ENCODE measurements at regions not wholly inside any gene's neighbourhood (a gene's known extent, or its start where the extent isn't known, plus 50 kb on each side); places are given as distances from the start of the nearest gene placed in this dataset.

- TF ChIP-seq, protein P1, sequence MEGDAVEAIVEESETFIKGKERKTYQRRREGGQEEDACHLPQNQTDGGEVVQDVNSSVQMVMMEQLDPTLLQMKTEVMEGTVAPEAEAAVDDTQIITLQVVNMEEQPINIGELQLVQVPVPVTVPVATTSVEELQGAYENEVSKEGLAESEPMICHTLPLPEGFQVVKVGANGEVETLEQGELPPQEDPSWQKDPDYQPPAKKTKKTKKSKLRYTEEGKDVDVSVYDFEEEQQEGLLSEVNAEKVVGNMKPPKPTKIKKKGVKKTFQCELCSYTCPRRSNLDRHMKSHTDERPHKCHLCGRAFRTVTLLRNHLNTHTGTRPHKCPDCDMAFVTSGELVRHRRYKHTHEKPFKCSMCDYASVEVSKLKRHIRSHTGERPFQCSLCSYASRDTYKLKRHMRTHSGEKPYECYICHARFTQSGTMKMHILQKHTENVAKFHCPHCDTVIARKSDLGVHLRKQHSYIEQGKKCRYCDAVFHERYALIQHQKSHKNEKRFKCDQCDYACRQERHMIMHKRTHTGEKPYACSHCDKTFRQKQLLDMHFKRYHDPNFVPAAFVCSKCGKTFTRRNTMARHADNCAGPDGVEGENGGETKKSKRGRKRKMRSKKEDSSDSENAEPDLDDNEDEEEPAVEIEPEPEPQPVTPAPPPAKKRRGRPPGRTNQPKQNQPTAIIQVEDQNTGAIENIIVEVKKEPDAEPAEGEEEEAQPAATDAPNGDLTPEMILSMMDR (IDR thresholded peaks at IDR 0.05), result no peak
- no peak for TF ChIP-seq ZFX (IDR thresholded peaks at IDR 0.05; ENCODE audit: borderline replicate concordance)
These were observed 720.1 kb downstream of the BRD1 start for GRCh38 chr22:49107561-49107960.
